22Rv1 (cell line): ENCODE measurements at regions not wholly inside any gene's neighbourhood (a gene's known extent, or its start where the extent isn't known, plus 50 kb on each side); places are given as distances from the start of the nearest gene placed in this dataset.

Experiments used
- H3K27ac ChIP-seq: fragments of 450-650 bp; 2 replicates; pipeline ENCODE4 v1.5.1; 2017
- ZFX ChIP-seq: fragments of 450-650 bp; IDR thresholded peaks from 2 replicates; pipeline ENCODE4 v1.6.1; 2017; ENCODE audit warnings: antibody characterized with exemption, borderline replicate concordance
- TF ChIP-seq, protein P1 (sequence below): fragments of 450-650 bp; IDR thresholded peaks from 2 replicates; pipeline ENCODE4 v1.5.1; 2017; ENCODE audit warnings: mild to moderate bottlenecking

DNA sequence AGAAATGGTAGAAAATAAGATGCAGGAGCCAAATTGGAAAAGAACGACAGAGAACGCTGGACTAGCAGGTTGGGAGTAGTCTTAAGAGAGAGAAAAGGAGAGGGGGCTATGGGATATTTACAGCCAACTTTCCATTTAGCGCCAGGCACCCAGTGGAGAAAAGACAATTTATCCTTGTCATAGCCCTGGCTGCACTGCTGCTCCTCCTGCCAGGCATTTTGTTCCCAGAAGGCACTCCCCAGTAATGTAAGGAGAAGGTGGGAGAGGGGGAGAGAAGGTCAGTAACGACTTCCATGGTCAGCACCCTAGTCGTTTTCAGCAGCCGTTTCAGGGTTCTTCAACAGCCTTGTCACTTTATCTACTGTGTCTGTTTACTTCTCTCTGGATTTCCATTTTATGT, 159.0 kb downstream of the TRMT11 start:
- TF ChIP-seq ZFX, result no peak
- TF ChIP-seq, protein P1, sequence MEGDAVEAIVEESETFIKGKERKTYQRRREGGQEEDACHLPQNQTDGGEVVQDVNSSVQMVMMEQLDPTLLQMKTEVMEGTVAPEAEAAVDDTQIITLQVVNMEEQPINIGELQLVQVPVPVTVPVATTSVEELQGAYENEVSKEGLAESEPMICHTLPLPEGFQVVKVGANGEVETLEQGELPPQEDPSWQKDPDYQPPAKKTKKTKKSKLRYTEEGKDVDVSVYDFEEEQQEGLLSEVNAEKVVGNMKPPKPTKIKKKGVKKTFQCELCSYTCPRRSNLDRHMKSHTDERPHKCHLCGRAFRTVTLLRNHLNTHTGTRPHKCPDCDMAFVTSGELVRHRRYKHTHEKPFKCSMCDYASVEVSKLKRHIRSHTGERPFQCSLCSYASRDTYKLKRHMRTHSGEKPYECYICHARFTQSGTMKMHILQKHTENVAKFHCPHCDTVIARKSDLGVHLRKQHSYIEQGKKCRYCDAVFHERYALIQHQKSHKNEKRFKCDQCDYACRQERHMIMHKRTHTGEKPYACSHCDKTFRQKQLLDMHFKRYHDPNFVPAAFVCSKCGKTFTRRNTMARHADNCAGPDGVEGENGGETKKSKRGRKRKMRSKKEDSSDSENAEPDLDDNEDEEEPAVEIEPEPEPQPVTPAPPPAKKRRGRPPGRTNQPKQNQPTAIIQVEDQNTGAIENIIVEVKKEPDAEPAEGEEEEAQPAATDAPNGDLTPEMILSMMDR, result no peak
- H3K27ac ChIP-seq, result no peak overlapping the region

DNA sequence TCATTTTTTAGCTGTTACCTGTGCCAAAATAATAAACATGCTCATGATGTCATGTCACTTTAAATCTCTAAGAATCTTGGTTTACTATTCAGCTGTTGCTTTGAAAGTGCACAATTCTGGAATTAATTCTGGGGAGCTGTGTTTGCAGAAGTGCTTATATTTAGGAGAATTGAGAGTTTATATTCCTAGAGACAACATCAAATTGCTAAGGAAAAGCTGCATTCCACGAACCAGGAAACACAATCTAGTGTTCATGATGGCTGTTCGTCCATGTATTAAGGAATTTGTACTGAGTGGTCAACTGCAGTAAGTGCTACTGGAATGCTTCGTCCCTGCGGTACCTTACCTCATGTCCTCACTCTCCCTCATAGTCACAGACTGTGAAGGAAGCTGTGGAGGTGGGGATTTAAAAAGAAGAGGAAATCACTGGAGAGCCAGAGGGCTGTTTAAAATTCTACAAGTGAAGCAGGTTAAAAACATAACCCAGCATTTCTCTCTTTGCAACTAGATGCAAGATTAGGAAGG, 161.0 kb downstream of the TRMT11 start:
- TF ChIP-seq ZFX, result no peak
- TF ChIP-seq, protein P1, result no peak

DNA sequence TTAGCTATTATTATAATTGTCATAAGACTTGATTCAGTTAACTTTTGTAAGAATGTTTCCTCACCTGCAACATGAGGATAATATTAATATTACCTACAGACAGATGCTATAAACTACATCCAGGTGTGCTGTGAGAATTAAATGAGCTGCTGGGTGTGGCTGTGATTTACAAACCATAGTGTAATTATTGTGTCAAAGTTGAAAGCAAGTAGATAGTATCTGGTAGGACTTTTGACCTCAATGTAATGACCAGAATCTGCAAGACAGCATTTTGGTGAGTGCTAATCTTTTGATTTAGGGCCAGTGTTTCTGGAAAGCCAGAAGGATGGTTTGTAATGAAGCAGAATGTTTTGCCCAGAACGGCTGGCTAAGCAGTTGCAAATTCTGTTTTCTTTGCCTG, 162.5 kb downstream of the TRMT11 start:
- H3K27ac ChIP-seq, result no peak overlapping the region
- TF ChIP-seq ZFX, result no peak
- TF ChIP-seq, protein P1, result no peak

More for the DNA sequence above, 161.0 kb downstream of the TRMT11 start:
- no peak overlapping the region for H3K27ac ChIP-seq

DNA sequence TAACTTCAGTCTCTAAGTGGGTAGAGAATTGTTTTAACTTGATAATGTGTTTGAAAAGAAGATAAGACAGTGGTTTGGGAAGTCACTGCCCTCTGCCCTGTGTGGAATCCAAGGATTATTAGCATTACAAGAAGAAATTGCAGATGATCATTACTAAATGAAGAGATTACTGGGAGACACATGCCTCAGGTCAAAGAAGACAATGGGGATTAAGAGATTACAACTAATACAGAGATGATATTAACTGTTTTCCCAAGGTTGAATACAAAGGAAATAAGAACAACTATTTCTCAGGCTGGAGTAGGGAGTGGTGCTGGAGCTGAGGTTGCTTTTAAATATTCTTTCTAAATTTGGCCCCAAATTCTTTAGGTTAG, 166.0 kb downstream of the TRMT11 start:
- TF ChIP-seq ZFX, result no peak
- TF ChIP-seq, protein P1, result no peak
- no peak overlapping the region for H3K27ac ChIP-seq

DNA sequence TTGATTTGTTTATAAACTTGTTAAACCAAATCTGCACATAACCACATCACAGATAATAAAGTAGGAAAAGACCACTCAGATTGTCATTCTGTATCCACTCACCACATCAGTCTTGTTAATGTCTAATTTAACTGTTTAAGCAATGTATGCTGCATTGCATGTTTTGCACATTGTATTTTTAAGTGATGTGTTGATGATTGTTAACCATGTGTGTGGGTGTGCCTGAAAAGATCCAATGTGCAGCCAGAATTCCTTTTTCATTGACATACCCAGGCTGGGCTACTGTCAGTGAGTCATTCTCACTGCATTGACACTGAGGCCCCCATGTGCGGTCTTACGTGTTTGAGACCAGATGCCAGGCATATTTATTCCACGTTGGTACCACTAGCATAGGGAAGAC, 167.3 kb downstream of the TRMT11 start:
- no peak overlapping the region for H3K27ac ChIP-seq
- TF ChIP-seq, protein P1, result no peak
- no peak for TF ChIP-seq ZFX

DNA sequence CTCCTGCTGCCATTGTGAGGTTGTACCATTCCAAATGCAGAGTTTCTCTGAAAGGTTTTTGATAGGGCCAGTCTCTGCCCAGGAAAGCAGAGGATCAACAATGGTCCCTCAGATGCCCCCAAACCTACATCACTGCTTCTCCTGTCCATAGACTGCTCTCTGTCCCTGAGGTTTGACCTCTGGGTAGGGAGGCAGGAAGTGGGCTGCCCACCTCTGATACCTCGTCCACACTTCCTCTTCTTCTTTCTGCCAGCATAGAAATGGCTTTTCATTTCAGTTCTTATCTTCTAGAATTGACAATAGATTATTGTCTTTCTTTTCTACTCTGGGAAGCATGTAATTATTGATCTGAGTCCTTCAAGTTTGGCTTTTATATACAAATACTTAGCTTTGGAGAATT, 170.6 kb downstream of the TRMT11 start:
- no peak for TF ChIP-seq ZFX
- TF ChIP-seq, protein P1, result no peak
- no peak overlapping the region for H3K27ac ChIP-seq

DNA sequence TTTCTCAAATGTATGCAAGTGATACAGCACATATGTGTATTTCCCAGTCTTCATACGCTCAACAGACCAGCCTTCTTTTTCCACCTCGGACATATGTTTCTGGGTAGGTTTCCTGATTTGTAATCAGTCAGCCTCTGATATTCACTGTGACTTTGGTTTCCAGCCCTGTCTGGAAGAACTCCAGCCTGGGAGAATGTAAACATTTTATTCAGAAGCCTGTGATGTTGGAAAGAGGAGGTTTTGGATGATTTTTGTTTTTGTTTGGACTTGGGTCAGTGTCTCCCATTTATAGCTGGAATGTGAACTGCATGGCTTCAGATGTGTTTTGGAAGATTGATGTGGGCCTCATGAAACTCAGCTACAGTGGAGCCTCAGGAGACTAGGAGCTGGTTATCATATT, 172.2 kb upstream of the CENPW start:
- TF ChIP-seq ZFX, result no peak
- TF ChIP-seq, protein P1, result no peak
- no peak overlapping the region for H3K27ac ChIP-seq
